Keratinocyte (primary cell): ENCODE measurements at regions not wholly inside any gene's neighbourhood (a gene's known extent, or its start where the extent isn't known, plus 50 kb on each side); places are given as distances from the start of the nearest gene placed in this dataset.

Experiments used
- CTCF ChIP-seq, 3 experiments: IDR thresholded peaks in 1 of 3; conservative IDR thresholded peaks in 1 of 3; optimal IDR thresholded peaks in 1 of 3; 2 replicates in 2 of 3; 3 replicates in 1 of 3; pipeline versions ENCODE3 to v1.5.1; 2011; ENCODE audit warnings: low read length in 3 of 3, mild to moderate bottlenecking in 3 of 3, moderate library complexity in 2 of 3, control low read depth in 1 of 3, inconsistent platforms in 1 of 3; ENCODE audit not compliant: insufficient read depth in 2 of 3; ENCODE audit errors: extremely low read depth in 1 of 3
- EZH2 ChIP-seq: IDR thresholded peaks from one replicate; pipeline ENCODE4 v1.6.1; 2012; ENCODE audit warnings: inconsistent platforms, mild to moderate bottlenecking, low read length, moderate library complexity

GRCh38 chr13:61761690-61762089 lies 346.0 kb upstream of the PCDH20 start:
- no peak for TF ChIP-seq CTCF (optimal IDR thresholded peaks at IDR 0.05 in 1 of 3, IDR thresholded peaks at IDR 0.05 in 1 of 3, conservative IDR thresholded peaks at IDR 0.05 in 1 of 3; ENCODE audit: extremely low read depth in 1 of 3, insufficient read depth in 2 of 3, low read length in 3 of 3)
- no peak for TF ChIP-seq EZH2
